Stomach smooth muscle (tissue), 2 donors: ENCODE measurements at regions not wholly inside any gene's neighbourhood (a gene's known extent, or its start where the extent isn't known, plus 50 kb on each side); places are given as distances from the start of the nearest gene placed in this dataset.

ENCODE experiments used
- H3K27ac ChIP-seq: one replicate; pipeline ENCODE4 v1.7.0; 2013; ENCODE audit warnings: mild to moderate bottlenecking, low read length, inconsistent platforms
- H3K27me3 ChIP-seq, 2 donors: one replicate each; pipeline ENCODE4 v1.7.0; 2013; ENCODE audit warnings: low read length in 2 of 2; ENCODE audit not compliant: insufficient read depth in 2 of 2, control insufficient read depth in 1 of 2
- H3K36me3 ChIP-seq, 2 donors: one replicate each; pipeline ENCODE4 v1.7.0; 2013; ENCODE audit warnings: low read length in 2 of 2; ENCODE audit not compliant: control insufficient read depth in 2 of 2, insufficient read depth in 2 of 2
- H3K4me1 ChIP-seq: one replicate; pipeline ENCODE4 v1.7.0; 2013; ENCODE audit warnings: low read length; ENCODE audit not compliant: control insufficient read depth, insufficient read depth
- H3K4me3 ChIP-seq, 2 donors: one replicate each; pipeline ENCODE4 v1.7.0; 2013; ENCODE audit warnings: low read length in 2 of 2
- H3K9ac ChIP-seq, 2 donors: one replicate each; pipeline ENCODE4 v1.7.0; 2013; ENCODE audit warnings: low read length in 2 of 2, mild to moderate bottlenecking in 1 of 2
- H3K9me3 ChIP-seq, 2 donors: one replicate each; pipeline ENCODE4 v1.7.0; 2013; ENCODE audit warnings: low read length in 2 of 2; ENCODE audit not compliant: control insufficient read depth in 2 of 2
- donor health status: healthy.
- donor health status: Pancreatic carcinoma.

- Histone ChIP-seq H3K27ac (no peak overlapping the region), H3K4me3 (no peak overlapping the region), H3K27me3 (no peaks in the 10 kb centered on the region), H3K4me1 (no peaks in the 10 kb centered on the region), H3K9me3 (no peaks in the 10 kb centered on the region), H3K9ac (no peak overlapping the region), H3K36me3 (no peaks in the 10 kb centered on the region)
These were observed 196.4 kb downstream of the TMTC3 start for GRCh38 chr12:88338486-88338885.

- Histone ChIP-seq H3K4me1 (no peaks in the 10 kb centered on the region), H3K36me3 (no peaks in the 10 kb centered on the region), H3K4me3 (no peak overlapping the region), H3K27ac (no peak overlapping the region), H3K9me3 (no peaks in the 10 kb centered on the region), H3K27me3 (no peaks in the 10 kb centered on the region), H3K9ac (no peak overlapping the region)
These were observed 197.3 kb downstream of the TMTC3 start for GRCh38 chr12:88339254-88339949.

GRCh38 chr12:88339966-88340365 lies 197.9 kb downstream of the TMTC3 start:
- no peak overlapping the region for H3K4me3 ChIP-seq
- H3K4me1 ChIP-seq, result no peaks in the 10 kb centered on the region
- no peaks in the 10 kb centered on the region for H3K36me3 ChIP-seq

GRCh38 chr12:88342251-88342806 lies 200.2 kb downstream of the TMTC3 start:
- Histone ChIP-seq H3K36me3 (no peaks in the 10 kb centered on the region), H3K4me1 (no peaks in the 10 kb centered on the region), H3K4me3 (no peak overlapping the region), H3K9ac (no peak overlapping the region), H3K27me3 (no peaks in the 10 kb centered on the region), H3K9me3 (no peaks in the 10 kb centered on the region), H3K27ac (no peak overlapping the region)

More at GRCh38 chr12:88339966-88340365, 197.9 kb downstream of the TMTC3 start:
- Histone ChIP-seq H3K27me3 (no peaks in the 10 kb centered on the region), H3K9me3 (no peaks in the 10 kb centered on the region), H3K27ac (no peak overlapping the region), H3K9ac (no peak overlapping the region)

- H3K9ac ChIP-seq, result no peak overlapping the region
- H3K27me3 ChIP-seq, result no peaks in the 10 kb centered on the region
- H3K9me3 ChIP-seq, result no peaks in the 10 kb centered on the region
- no peak overlapping the region for H3K27ac ChIP-seq
- no peaks in the 10 kb centered on the region for H3K36me3 ChIP-seq
- H3K4me3 ChIP-seq, result no peak overlapping the region
- no peaks in the 10 kb centered on the region for H3K4me1 ChIP-seq
These were observed 209.0 kb downstream of the TMTC3 start for GRCh38 chr12:88351146-88351545.

- Histone ChIP-seq H3K27me3 (no peaks in the 10 kb centered on the region), H3K4me3 (no peak overlapping the region), H3K4me1 (no peaks in the 10 kb centered on the region), H3K9ac (no peak overlapping the region), H3K27ac (no peak overlapping the region), H3K9me3 (no peaks in the 10 kb centered on the region), H3K36me3 (no peaks in the 10 kb centered on the region)
These were observed 212.6 kb downstream of the TMTC3 start for GRCh38 chr12:88354691-88355090.

GRCh38 chr12:88360343-88360742 lies 218.2 kb downstream of the TMTC3 start:
- H3K4me1 ChIP-seq, result no peaks in the 10 kb centered on the region
- no peaks in the 10 kb centered on the region for H3K36me3 ChIP-seq
- no peak overlapping the region for H3K9ac ChIP-seq
- no peak overlapping the region for H3K27ac ChIP-seq
- H3K27me3 ChIP-seq, result no peaks in the 10 kb centered on the region
- no peaks in the 10 kb centered on the region for H3K9me3 ChIP-seq
- no peak overlapping the region for H3K4me3 ChIP-seq

- Histone ChIP-seq H3K27me3 (no peaks in the 10 kb centered on the region), H3K36me3 (no peaks in the 10 kb centered on the region), H3K27ac (no peak overlapping the region), H3K4me1 (no peaks in the 10 kb centered on the region), H3K9me3 (no peaks in the 10 kb centered on the region), H3K4me3 (no peak overlapping the region), H3K9ac (no peak overlapping the region)
These were observed 218.8 kb downstream of the KITLG start for GRCh38 chr12:88361493-88361892.

GRCh38 chr12:88362439-88362838 lies 217.8 kb downstream of the KITLG start:
- no peak overlapping the region for H3K9ac ChIP-seq

GRCh38 chr12:88365403-88365802 lies 214.9 kb downstream of the KITLG start:
- Histone ChIP-seq H3K9me3 (no peaks in the 10 kb centered on the region), H3K4me1 (no peaks in the 10 kb centered on the region), H3K9ac (no peak overlapping the region), H3K4me3 (no peak overlapping the region), H3K27me3 (no peaks in the 10 kb centered on the region), H3K36me3 (no peaks in the 10 kb centered on the region), H3K27ac (no peak overlapping the region)

More at GRCh38 chr12:88362439-88362838, 217.8 kb downstream of the KITLG start:
- Histone ChIP-seq H3K27me3 (no peaks in the 10 kb centered on the region), H3K36me3 (no peaks in the 10 kb centered on the region), H3K9me3 (no peaks in the 10 kb centered on the region), H3K4me3 (no peak overlapping the region), H3K4me1 (no peaks in the 10 kb centered on the region), H3K27ac (no peak overlapping the region)

- no peak overlapping the region for H3K4me3 ChIP-seq
- H3K4me1 ChIP-seq, result no peaks in the 10 kb centered on the region
- no peaks in the 10 kb centered on the region for H3K36me3 ChIP-seq
- no peaks in the 10 kb centered on the region for H3K27me3 ChIP-seq
- no peak overlapping the region for H3K9ac ChIP-seq
- no peaks in the 10 kb centered on the region for H3K9me3 ChIP-seq
- no peak overlapping the region for H3K27ac ChIP-seq
These were observed 214.2 kb downstream of the KITLG start for GRCh38 chr12:88366101-88366500.
